ENCODE measurements at regions not wholly inside any gene's neighbourhood (a gene's known extent, or its start where the extent isn't known, plus 50 kb on each side); places are given as distances from the start of the nearest gene placed in this dataset.
A peak's percentile ranks its signal among the peaks of the same experiment; 100 is the strongest.

DNA sequence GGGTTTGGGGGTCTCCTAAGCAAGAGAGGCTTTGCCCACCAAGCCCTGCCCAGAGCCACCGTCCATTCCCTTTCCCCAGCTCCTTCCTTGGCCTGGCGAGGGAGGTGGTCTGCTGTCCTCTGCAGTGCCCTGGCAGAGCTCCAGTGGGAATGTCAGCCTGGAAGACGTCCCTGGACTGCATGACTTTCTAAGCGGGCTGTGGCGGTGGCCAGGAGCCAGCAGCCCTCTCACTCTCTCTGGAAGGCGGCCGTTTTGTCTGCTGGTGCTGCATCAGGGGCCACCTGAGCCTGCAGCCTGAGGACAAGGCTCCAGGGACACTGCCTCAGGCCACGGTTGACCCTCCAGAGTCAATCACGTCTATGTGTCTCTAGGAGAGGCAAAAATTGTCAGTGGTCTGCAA, 271.0 kb downstream of the SKAP2 start:
- H4K20me1 ChIP-seq (replicated peaks in 1 of 2; ENCODE audit: control insufficient read depth in 1 of 2, insufficient read depth in 2 of 2, low read length in 2 of 2), result no peaks in the 10 kb centered on the region
- no peak overlapping the region for H2BK20ac ChIP-seq (ENCODE audit: low read length)
- DNase-seq (ENCODE audit: low read depth in 1 of 2, low spot score in 2 of 2), result peak in 1 of 2 experiments; percentile 33
- H3K14ac ChIP-seq (ENCODE audit: insufficient read length), result no peak overlapping the region
- H3K23ac ChIP-seq (ENCODE audit: insufficient read length), result no peak overlapping the region
- no peak overlapping the region for H3K18ac ChIP-seq (ENCODE audit: extremely low read depth, low read length)
- no peak overlapping the region for H2AK5ac ChIP-seq (ENCODE audit: low read depth, low read length)
- no peaks in the 10 kb centered on the region for H3K79me2 ChIP-seq (ENCODE audit: control insufficient read depth in 1 of 2, insufficient read depth in 2 of 2, low read length in 2 of 2)
- no peaks in the 10 kb centered on the region; the same call in 1 of the 2 replicates for H3K23me2 ChIP-seq (ENCODE audit: low read depth, low read length)
- H3K4ac ChIP-seq (replicated peaks; ENCODE audit: insufficient read length, low read depth, low read length), result no peak overlapping the region
- peak overlapping the region; percentile 57; the same call in 1 of the 2 replicates for H4K8ac ChIP-seq (ENCODE audit: extremely low read depth, insufficient read depth, low read length)
- no peak overlapping the region for H2BK12ac ChIP-seq (ENCODE audit: low read depth, low read length)
- H3K4me2 ChIP-seq (ENCODE audit: insufficient read depth in 1 of 2, low read depth in 2 of 2, low read length in 2 of 2), result no peak overlapping the region
- no peak overlapping the region for H3K4me3 ChIP-seq (ENCODE audit: extremely low read depth in 1 of 4, insufficient read depth in 2 of 4, low read depth in 3 of 4, low read length in 4 of 4)
- no peak overlapping the region for H3K9ac ChIP-seq (replicated peaks in 1 of 4; ENCODE audit: extremely low read depth in 1 of 4, low read depth in 3 of 4, low read length in 3 of 4)
- POLR2A ChIA-PET (ENCODE audit: partially characterized antibody), result no interaction called here
- no peak overlapping the region for H2BK15ac ChIP-seq (ENCODE audit: low read length)
- CTCF ChIA-PET (ENCODE audit: partially characterized antibody), result interaction anchor here (0.9 to 1.7 kb wide), 8 partner anchors 11 to 71 kb away, joined by 3 to 4 read pairs (median 4); no protein-coding TSS in a partner anchor
- no peaks in the 10 kb centered on the region for H3K36me3 ChIP-seq (ENCODE audit: control insufficient read depth in 2 of 4, insufficient read depth in 4 of 4, low read length in 3 of 4)
- no peak for TF ChIP-seq CBX8 (IDR thresholded peaks at IDR 0.05; ENCODE audit: borderline replicate concordance, low read depth, low read length)
- TF ChIP-seq TBP (IDR thresholded peaks at IDR 0.05; ENCODE audit: low read depth, low read length), result no peak
- H3K56ac ChIP-seq (replicated peaks; ENCODE audit: insufficient read length, low read depth, low read length), result no peak overlapping the region
- no peaks in the 10 kb centered on the region; a peak in 1 of 7 replicates for H3K4me1 ChIP-seq (replicated peaks in 1 of 4; ENCODE audit: control insufficient read depth in 3 of 4, insufficient read depth in 4 of 4, low read length in 3 of 4)
- no peak overlapping the region for H4K91ac ChIP-seq (replicated peaks; ENCODE audit: insufficient read length, low read length)
- no peak overlapping the region for H4K5ac ChIP-seq (ENCODE audit: insufficient read length, low read depth, low read length)
- no peak overlapping the region for H2BK120ac ChIP-seq (replicated peaks; ENCODE audit: low read depth, low read length)
- no peaks in the 10 kb centered on the region for H3K9me3 ChIP-seq (ENCODE audit: insufficient read depth in 2 of 2, low read depth in 1 of 2, low read length in 1 of 2)
- no peak overlapping the region for H3K27ac ChIP-seq (ENCODE audit: low read depth, low read length)
- no peak for FAIRE-seq
- no peak overlapping the region for H2BK5ac ChIP-seq (ENCODE audit: low read depth, low read length)
- H3K27me3 ChIP-seq (replicated peaks in 1 of 4; ENCODE audit: control insufficient read depth in 3 of 4, extremely low read depth in 1 of 4, insufficient read depth in 3 of 4, low read length in 3 of 4), result no peaks in the 10 kb centered on the region; a peak in 1 of 7 replicates
- 87% methylated on average over 9 of the region's 9 CpGs; no CpG with 5 or more reads in 1 of the 2 experiments for WGBS, 2 experiments (ENCODE audit: extremely low coverage in 1 of 2, insufficient coverage in 1 of 2, insufficient read length in 1 of 2, insufficient replicate concordance in 2 of 2, low coverage in 1 of 2, low lambda C conversion rate in 2 of 2, missing lambda C conversion rate in 1 of 2)
- H2AFZ ChIP-seq (ENCODE audit: low read length), result no peak overlapping the region; the same call in 1 of the 2 replicates
- no peaks in the 10 kb centered on the region for H3K79me1 ChIP-seq (ENCODE audit: low read depth, low read length)
